ENCODE measurements at regions not wholly inside any gene's neighbourhood (a gene's known extent, or its start where the extent isn't known, plus 50 kb on each side); places are given as distances from the start of the nearest gene placed in this dataset.

GRCh38 chr2:83478037-83478436, 981.0 kb downstream of the SUCLG1 start:
- TF ChIP-seq EZH2 (IDR thresholded peaks at IDR 0.05; ENCODE audit: borderline replicate concordance) (no peak), EZH2phosphoT487 (IDR thresholded peaks at IDR 0.05; ENCODE audit: low read depth, severe bottlenecking, unreplicated experiment) (no peak)
- TF ChIP-seq, protein P1, sequence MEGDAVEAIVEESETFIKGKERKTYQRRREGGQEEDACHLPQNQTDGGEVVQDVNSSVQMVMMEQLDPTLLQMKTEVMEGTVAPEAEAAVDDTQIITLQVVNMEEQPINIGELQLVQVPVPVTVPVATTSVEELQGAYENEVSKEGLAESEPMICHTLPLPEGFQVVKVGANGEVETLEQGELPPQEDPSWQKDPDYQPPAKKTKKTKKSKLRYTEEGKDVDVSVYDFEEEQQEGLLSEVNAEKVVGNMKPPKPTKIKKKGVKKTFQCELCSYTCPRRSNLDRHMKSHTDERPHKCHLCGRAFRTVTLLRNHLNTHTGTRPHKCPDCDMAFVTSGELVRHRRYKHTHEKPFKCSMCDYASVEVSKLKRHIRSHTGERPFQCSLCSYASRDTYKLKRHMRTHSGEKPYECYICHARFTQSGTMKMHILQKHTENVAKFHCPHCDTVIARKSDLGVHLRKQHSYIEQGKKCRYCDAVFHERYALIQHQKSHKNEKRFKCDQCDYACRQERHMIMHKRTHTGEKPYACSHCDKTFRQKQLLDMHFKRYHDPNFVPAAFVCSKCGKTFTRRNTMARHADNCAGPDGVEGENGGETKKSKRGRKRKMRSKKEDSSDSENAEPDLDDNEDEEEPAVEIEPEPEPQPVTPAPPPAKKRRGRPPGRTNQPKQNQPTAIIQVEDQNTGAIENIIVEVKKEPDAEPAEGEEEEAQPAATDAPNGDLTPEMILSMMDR (IDR thresholded peaks at IDR 0.05; ENCODE audit: poor library complexity) = no peak
